Lung (tissue), 11 donors: ENCODE measurements at regions not wholly inside any gene's neighbourhood (a gene's known extent, or its start where the extent isn't known, plus 50 kb on each side); places are given as distances from the start of the nearest gene placed in this dataset.
A peak's percentile ranks its signal among the peaks of the same experiment; 100 is the strongest.

Source experiments
- ATAC-seq: fragments of 200-7000 bp; cut with Tn5 transposase; one replicate; pipeline ENCODE4 v1.9.1; 2020; ENCODE audit warnings: moderate number of reproducible peaks; ENCODE audit not compliant: insufficient read depth, low FRiP score
- DNase-seq, 3 donors: peaks; one replicate each; pipeline ENCODE4 v3.0.0-alpha.2; 2013 to 2017
- H3K27ac ChIP-seq, 2 donors: one replicate each; pipeline ENCODE4 v1.5.1; 2013; ENCODE audit warnings: mild to moderate bottlenecking in 2 of 2, moderate library complexity in 2 of 2, control low read depth in 1 of 2, inconsistent platforms in 1 of 2, low read depth in 1 of 2, low read length in 1 of 2
- H3K27me3 ChIP-seq, 3 donors: one replicate each; pipeline ENCODE4 v1.5.1; 2013; ENCODE audit warnings: low read length in 2 of 3; ENCODE audit not compliant: control insufficient read depth in 3 of 3, insufficient read depth in 3 of 3
- H3K36me3 ChIP-seq, 4 donors: one replicate each; pipeline ENCODE4 v1.5.1; 2013; ENCODE audit warnings: low read length in 4 of 4, mild to moderate bottlenecking in 1 of 4, moderate library complexity in 1 of 4; ENCODE audit not compliant: control insufficient read depth in 4 of 4, insufficient read depth in 4 of 4
- H3K4me1 ChIP-seq, 5 donors: one replicate each; pipeline ENCODE4 v1.5.1; 2013; ENCODE audit warnings: low read length in 5 of 5, mild to moderate bottlenecking in 2 of 5, moderate library complexity in 1 of 5; ENCODE audit not compliant: control insufficient read depth in 5 of 5, insufficient read depth in 5 of 5
- H3K4me3 ChIP-seq: one replicate; pipeline ENCODE4 v1.5.1; 2013; ENCODE audit warnings: mild to moderate bottlenecking, control low read depth, moderate library complexity
- H3K9ac ChIP-seq, 2 donors: one replicate each; pipeline ENCODE4 v1.5.1; 2013; ENCODE audit warnings: low read length in 2 of 2, control low read depth in 1 of 2; ENCODE audit not compliant: insufficient read depth in 1 of 2
- H3K9me3 ChIP-seq, 4 donors: one replicate each; pipeline ENCODE4 v1.5.1; 2013; ENCODE audit warnings: low read length in 3 of 4, mild to moderate bottlenecking in 1 of 4, moderate library complexity in 1 of 4; ENCODE audit not compliant: control insufficient read depth in 4 of 4, insufficient read depth in 3 of 4
- WGBS, 2 donors: extraction: QIAGEN DNeasy Blood & Tissue Kit; methylation state at CpG; one replicate each; pipeline ENCODE4 v1.1.7; 2013; 5-methylcytosine and 5-hydroxymethylcytosine counted together
- TF ChIP-seq, protein P1 (sequence below): IDR thresholded peaks from 2 replicates; pipeline ENCODE4 v1.5.1; 2012; ENCODE audit warnings: mild to moderate bottlenecking; ENCODE audit errors: control extremely low read depth, extremely low read depth
- donor health status: control.
- donor health status: control.
- donor health status: Bipolar disorder and iron deficiency.
- donor health status: healthy.
- donor health status: DM: yes; HTN: yes; CAD: no.

DNA sequence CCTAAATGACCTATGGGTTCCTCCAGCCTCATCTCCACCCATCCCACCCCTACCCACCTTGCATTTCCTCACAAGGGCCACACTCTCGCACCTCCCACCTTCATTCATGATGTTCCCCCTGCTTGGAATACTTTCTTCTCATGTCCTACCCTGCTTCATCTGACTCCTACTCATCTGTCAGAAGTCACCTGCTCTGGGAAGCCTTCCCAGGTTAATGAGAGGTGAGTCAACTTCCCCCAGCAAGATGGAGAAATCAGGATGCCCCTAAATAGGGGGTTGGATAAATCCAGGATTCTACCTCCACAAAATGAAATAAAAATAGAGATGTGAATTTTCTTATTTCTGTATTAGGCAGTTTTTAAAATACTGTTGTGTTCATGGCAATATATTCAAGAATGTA lies 51.0 kb upstream of the WSB1 start:
- H3K4me3 ChIP-seq, result no peak overlapping the region
- DNase-seq (no peak), ATAC-seq (no peak)
- no peaks in the 10 kb centered on the region for H3K36me3 ChIP-seq
- TF ChIP-seq, protein P1, sequence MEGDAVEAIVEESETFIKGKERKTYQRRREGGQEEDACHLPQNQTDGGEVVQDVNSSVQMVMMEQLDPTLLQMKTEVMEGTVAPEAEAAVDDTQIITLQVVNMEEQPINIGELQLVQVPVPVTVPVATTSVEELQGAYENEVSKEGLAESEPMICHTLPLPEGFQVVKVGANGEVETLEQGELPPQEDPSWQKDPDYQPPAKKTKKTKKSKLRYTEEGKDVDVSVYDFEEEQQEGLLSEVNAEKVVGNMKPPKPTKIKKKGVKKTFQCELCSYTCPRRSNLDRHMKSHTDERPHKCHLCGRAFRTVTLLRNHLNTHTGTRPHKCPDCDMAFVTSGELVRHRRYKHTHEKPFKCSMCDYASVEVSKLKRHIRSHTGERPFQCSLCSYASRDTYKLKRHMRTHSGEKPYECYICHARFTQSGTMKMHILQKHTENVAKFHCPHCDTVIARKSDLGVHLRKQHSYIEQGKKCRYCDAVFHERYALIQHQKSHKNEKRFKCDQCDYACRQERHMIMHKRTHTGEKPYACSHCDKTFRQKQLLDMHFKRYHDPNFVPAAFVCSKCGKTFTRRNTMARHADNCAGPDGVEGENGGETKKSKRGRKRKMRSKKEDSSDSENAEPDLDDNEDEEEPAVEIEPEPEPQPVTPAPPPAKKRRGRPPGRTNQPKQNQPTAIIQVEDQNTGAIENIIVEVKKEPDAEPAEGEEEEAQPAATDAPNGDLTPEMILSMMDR, result no peak
- peaks cover 0 to 55% (median 23%) of the 10 kb centered on the region in 5 donors for H3K4me1 ChIP-seq
- H3K27ac ChIP-seq, result peak overlapping the region in 1 of 2 donors; percentile 74
- WGBS, 2 donors, result 76 to 94% methylated on average over 1 of the region's 1 CpG
- H3K9ac ChIP-seq, result no peak overlapping the region
- no peaks in the 10 kb centered on the region for H3K9me3 ChIP-seq
- no peaks in the 10 kb centered on the region for H3K27me3 ChIP-seq

DNA sequence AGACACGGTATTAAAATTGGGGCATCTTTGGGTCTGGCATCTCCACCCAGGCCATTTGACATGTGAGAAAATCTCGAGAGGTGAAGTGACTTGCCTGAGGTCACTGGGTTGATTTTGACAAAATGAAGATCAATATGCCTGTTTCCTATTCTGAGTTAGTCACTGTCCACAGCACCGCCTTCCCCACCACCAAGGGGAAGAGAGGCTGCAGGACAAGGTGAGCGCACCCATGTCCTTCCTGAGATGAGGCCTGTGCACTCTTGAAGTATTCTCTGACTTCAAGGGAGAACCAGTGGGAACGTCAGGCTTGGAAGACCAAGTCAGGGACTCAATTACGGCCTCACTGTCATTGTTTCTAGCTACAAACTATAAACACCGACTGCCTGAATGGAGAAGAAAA lies 49.9 kb upstream of the WSB1 start:
- Histone ChIP-seq H3K4me1 (peaks cover 0 to 56% (median 23%) of the 10 kb centered on the region in 5 donors), H3K27me3 (no peaks in the 10 kb centered on the region), H3K27ac (peak overlapping the region; percentile 58 to 94), H3K4me3 (no peak overlapping the region), H3K9me3 (no peaks in the 10 kb centered on the region), H3K9ac (peak overlapping the region in 1 of 2 donors; percentile 47), H3K36me3 (no peaks in the 10 kb centered on the region)
- TF ChIP-seq, protein P1, result no peak
- no peak for ATAC-seq
- no peak for DNase-seq
- 80 to 84% methylated on average over 7 of the region's 7 CpGs for WGBS, 2 donors
